ENCODE measurements at regions not wholly inside any gene's neighbourhood (a gene's known extent, or its start where the extent isn't known, plus 50 kb on each side); places are given as distances from the start of the nearest gene placed in this dataset.

- TF ChIP-seq, protein P1, sequence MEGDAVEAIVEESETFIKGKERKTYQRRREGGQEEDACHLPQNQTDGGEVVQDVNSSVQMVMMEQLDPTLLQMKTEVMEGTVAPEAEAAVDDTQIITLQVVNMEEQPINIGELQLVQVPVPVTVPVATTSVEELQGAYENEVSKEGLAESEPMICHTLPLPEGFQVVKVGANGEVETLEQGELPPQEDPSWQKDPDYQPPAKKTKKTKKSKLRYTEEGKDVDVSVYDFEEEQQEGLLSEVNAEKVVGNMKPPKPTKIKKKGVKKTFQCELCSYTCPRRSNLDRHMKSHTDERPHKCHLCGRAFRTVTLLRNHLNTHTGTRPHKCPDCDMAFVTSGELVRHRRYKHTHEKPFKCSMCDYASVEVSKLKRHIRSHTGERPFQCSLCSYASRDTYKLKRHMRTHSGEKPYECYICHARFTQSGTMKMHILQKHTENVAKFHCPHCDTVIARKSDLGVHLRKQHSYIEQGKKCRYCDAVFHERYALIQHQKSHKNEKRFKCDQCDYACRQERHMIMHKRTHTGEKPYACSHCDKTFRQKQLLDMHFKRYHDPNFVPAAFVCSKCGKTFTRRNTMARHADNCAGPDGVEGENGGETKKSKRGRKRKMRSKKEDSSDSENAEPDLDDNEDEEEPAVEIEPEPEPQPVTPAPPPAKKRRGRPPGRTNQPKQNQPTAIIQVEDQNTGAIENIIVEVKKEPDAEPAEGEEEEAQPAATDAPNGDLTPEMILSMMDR (IDR thresholded peaks at IDR 0.05) = no peak
- no peak for TF ChIP-seq POLR2AphosphoS5 (IDR thresholded peaks at IDR 0.05; ENCODE audit: insufficient read depth in 1 of 2, low read depth in 1 of 2)
These were observed 127.6 kb upstream of the PDZRN3 start for GRCh38 chr3:73752338-73752737.

Data from vagina (tissue), 2 donors.